HG03108 (cell line): ENCODE measurements at regions not wholly inside any gene's neighbourhood (a gene's known extent, or its start where the extent isn't known, plus 50 kb on each side); places are given as distances from the start of the nearest gene placed in this dataset.

Source experiments
- ATAC-seq: cut with Tn5 transposase; IDR thresholded peaks from one replicate; pipeline ENCODE4 v1.9.1; 2021; ENCODE audit warnings: moderate library complexity; ENCODE audit not compliant: unreplicated experiment

DNA sequence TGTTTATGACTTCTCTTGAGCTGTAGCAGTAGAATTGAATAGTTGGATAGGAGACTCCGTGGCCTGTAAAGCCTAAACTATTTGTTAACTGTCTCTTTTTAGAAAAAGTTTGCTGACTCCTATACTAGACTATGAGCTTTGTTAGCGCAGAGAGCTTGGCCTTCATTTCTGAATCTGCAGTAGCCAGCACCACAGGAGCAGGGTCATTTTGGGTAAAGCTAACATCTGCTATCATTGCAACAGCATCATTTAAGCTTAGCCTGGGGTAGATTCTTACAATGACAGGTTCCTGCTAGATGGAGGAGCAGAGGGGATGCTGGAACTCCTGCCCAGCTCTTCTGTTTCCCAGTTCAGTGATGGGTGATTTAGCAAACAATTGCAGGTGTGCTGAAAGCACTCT is 133.7 kb upstream of the ASTN2 start:
- ATAC-seq = no peak

DNA sequence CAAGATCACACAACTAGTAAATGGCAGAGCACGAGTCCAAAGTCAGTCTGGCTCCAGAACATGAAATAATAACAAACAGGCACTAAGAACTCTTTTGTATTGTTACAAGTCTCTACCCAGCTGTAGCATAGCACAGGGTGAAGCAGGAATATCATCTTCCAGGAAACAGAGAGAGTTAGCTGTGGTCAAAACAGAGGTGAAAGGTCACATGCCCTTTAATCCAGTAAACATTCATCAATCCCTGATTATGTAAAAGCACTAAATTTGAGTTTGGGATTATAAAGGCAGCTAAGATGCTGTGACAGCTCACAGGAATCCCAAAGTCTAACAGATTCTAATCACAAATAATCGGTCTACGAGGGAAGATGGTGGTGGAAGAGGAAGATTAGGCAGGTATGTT is 133.0 kb upstream of the ASTN2 start:
- no peak for ATAC-seq

DNA sequence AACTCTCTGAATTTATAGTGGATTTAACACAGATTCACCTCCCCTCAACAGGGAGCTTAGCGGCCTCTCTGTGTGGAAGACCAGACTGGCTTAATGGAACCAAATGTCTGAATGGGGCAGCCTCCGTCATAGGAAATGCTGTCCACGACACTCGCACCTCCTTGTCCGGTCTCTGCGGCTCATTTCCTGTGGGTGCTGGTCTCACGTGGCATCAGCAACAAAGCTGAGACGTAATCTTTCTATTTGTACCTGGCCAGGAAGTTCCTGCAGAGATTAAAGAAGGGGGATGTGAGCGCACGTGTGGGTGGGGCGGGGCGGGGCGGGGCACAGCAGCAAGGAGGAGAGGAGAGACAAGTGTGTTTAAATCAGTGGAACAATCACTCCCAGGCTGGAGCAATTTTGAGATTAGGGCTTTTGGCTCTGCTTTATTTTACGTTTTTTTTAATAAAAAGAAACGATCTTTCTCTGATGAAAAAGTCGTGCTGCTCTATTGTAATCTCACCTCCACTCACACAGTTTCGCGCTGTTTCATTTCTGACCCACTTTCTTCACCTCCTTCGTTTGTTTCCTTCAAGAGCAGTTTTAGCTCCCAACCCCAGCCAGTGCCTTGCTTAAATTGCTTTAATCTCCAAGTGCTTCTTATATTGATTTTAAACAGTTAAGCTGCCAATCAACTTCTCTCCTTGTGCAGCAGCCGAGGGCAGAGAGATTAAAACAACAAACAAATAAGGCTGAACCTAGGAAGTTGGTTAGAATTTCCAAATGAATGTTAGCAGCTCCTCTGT is 132.2 kb upstream of the ASTN2 start:
- no peak for ATAC-seq

DNA sequence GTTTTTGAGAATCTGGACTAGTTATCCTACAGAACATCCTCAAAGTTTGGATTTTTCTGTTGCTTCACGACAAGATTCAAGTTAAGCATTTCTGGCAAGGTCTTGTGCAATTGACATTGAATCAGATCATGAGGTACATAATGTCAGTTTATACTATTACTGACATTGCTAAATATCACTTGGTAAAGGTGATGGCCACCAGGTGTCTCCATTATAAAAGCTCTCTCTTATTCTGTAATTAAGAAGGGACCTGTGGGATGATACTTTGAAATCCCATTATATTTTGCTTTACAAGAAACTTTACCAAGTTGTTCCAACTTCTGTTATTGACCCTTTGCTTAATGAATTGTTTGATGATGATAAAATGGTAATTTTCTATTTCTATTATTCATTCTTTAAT is 131.0 kb upstream of the ASTN2 start:
- ATAC-seq = no peak

DNA sequence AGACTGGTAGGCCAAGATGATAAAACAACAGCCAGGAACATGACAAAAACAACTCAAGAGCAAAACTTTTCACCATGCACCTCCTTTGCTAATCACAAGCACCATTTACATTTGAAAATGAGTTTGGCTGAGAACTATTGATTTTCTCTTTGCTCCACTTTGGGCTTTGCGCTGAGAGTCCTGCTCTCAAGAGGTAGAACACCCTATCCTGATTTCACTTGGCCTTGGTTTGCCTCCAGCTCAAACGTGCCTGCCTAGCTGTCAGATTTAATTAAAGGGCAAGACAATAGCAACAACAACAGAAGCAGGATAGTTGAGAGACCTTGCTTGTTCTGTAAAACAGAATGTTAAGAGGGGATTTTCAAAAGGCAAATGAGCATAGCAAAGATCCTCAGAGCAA is 128.2 kb upstream of the ASTN2 start:
- no peak for ATAC-seq

DNA sequence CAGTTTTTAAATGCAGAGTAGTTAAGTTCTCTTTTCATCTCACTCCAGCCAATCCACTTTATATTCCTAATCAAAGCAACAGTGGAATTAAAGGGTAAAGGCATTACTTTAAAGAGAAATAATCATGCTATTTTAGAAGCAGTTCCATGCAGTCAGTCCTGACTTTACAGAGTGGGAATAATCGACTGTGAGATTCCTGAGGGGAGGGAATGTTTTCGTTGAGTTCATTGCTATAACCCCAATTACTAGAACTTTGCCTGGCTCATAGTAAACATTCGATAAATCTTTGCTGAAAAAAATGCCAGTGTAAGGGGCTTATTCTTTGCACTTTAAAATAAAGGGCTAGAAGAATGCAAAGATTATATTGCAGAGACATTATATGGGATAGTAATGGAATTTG is 127.2 kb upstream of the ASTN2 start:
- no peak for ATAC-seq

DNA sequence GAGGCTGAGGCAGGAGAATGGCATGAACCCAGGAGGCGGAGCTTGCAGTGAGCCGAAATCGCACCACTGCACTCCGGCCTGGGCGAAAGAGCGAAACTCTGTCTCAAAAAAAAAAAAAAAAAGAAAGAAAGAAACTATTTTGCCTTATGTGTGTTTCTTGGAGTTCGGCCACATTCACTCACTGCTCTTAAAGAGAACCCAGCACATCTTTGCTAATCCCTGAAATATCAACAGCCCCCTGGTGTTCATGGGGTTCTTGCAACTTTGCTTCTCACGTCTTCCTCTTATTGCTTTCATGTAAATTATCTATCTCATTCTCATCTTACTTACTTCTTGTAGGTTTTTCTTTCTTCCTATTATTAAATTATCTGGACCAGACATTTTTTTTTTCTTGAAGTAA is 126.3 kb upstream of the ASTN2 start:
- ATAC-seq = no peak

DNA sequence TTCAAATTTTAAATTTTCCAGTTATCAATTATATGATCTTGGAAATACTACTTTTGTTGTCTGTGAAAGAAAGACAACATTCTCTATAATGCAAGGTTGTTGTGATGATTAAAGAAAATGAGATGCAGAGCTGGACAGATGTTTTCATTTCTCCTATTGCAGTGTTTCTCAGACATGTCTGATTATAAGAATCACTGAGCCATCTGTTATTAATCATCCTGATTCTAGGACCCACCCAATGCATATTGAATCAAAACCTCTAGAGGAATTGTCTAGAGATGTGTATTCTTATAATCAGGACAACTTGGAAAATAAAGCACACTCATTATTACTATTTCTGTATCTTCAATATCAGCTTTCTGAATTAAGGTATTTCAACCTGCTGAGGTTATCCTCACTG is 121.1 kb upstream of the ASTN2 start:
- no peak for ATAC-seq

DNA sequence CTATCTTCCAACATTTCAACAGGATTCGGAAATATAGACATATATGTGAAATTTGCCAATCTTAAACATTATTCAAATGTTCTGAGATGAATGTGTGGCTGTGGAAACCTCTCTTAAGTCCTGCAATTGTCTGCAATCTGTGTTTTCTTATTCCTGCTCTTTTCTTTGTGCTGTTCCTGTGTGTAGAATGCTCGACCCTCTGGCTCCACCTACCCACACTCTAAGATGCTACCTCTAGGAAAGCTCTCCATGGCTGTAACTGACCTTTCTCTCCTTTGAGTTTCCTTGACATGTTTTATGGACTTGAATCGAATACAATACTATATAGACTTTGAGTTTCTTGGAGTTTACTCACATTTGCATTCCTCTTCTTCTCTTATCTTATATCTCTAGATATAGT is 120.6 kb upstream of the ASTN2 start:
- ATAC-seq = no peak

DNA sequence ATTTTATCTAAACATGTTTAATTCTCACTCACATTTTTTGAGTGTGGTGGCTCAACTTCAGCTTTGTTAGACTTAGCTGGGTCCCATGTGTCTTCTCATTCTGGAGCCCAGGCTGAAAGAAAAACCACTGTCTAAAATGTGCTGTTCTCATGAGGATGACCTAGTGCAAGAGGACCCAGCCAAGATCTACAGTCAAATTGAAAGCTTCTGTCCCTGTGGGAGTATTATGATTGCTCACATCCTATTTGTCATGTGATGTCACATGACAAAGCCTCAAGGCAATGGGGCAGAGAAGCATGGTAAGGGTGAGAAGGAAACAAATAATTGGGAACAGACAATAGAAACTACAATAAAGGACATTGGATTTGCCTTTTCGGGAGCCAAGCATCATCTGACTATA is 113.4 kb upstream of the ASTN2 start:
- no peak for ATAC-seq

DNA sequence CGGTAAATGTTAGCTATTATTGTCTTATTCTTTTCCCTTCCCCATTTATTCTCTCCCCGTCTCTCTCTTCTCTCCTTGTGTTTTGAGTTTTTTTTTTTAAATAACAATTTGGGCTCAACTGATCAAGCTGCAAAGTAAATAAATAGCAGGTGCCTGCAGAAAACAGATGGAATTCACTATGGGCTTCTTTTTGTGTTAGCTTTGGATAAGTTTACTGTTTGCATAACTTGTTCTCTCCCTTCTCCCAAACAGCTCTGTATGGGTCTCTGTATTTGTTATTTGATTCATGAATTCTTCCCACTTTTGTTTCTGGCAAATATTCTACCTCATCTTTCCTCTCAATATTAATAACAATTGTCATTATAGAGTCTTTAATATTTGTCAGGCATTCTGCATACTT is 111.8 kb upstream of the ASTN2 start:
- no peak for ATAC-seq

DNA sequence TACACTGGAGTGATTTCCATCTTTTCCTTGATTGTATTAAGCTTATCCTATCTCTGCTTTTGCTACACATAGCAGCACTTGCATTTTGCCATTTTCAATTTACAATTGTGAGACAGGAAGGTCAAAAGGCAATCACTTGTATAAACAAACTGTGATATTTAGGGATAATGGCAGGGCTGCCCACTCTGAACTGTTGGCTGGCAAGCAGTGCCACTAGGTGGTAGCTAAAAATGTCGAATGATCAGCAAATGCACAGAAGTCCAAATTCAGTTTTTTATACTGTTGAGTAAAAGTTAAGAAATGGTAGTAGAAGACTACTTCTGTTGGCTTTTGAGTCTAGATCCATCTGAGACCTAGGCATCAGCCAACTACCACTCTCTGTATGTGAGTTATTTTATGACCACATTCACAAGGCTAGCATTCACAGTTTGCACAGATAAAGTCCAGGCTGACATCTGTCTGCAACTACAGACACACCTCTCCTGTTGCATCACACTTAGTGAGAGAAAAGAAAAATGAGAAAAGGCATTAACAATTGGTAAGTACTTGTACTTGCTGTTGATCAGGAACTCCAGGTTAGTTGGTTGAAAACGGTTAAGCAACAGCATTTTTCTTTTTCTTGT is 108.8 kb upstream of the ASTN2 start:
- no peak for ATAC-seq

DNA sequence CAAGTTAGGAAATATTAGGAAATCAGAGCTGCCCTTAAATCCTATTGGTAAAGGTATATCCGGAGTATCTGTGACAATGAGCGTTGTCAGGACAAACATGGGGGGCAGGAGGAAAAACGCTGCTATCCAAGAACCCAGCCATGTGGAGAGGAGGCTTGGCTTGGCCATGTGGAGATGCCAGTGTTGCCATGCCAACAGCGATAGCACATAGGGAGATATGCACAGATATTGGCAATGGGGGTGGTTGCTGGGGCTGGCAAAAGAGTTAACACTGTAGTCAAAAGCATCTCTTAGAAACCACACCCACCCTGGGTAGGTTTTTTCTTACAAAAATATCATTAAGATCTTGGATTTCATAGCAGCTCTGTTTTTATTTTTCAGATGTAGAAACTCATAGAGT is 106.4 kb upstream of the ASTN2 start:
- no peak for ATAC-seq

DNA sequence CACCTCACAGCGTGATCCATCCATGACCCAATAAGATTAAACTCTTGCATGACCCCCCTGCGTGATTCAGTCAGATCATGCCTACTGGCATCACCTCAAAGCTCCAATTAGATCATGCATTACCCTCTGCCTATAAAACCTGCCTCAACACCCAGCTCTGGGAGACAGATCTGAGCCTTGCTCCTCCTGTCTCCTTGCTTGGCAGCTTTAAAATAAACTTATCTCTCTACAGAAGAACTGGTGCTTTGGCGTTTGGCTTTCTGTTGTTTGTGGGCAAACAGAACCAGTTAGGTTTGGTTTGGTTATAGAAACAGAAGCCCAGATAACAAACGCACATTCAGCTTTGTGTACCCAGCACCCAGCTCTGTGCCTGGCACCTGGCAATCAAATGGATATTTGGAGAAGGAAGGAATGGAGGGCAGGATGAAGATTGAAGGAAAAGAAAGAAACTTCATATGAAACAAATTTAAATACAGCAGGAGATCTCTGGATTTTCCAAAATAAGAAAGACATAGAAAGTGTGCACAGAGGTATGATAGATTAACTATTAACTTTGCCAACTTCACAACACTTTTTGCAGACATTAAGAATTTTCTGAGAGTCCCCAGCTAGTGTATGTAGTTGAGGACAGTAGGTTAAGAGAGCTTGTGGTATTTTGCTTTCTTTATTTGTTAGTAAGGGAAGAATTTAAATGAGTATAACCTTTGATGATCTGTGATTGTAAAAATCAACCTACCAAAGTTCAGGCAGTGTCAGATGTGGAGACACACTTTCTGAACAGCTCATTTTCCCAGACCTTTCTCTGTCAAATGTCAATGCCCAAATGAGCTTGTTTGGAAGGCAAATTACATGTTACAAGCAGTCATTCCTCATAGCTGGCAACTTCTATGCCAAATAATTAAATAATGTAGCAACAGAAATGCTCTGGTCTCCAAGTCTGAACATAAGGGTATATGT is 102.1 kb upstream of the ASTN2 start:
- no peak for ATAC-seq

DNA sequence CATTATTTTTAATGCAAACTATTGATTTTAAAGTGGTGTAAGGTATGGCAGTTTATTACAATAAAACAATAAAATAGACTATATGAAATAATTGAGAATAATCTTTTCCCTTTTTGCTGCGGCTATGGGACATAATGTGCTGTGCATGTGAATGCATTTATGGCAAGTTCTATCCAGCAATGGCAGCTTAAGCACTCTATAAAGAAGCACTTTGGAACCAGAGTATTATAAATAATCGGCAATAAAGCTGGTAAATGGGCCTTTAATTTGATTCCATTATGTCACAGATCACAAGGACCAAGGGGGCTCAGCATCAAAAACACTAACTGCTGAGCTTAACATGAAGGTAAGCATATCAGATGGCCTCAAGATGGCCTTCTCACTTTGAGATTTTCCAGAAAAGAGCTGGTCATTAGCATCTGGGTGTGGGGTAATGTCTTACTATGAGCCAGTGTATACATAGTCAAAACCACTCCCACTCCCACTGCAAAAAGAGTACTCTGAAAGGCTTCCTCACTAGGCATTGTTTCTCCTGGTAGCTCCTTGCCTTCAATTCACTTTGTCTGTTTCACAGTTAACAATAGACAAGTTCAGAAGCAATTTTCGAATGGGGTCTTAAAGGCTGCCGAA is 97.1 kb upstream of the ASTN2 start:
- no peak for ATAC-seq

DNA sequence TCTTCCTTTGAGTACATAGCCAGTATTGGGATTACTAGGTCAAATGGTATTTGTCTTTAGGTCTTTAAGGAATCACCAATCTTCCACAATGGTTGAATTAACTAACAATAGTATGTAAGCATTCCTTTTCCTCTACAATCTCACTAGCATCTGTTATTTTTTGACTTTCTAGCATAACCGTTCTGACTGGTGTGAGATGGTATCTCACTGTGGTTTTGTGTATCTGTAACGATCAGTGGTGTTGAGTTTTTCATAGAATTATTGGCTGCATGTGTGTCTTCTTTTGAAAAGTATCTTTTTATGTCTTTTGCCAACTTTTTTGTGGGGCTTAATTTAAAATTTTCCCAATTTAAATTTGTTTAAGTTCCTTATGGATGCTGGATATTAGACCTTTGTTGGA is 81.5 kb upstream of the ASTN2 start:
- no peak for ATAC-seq

DNA sequence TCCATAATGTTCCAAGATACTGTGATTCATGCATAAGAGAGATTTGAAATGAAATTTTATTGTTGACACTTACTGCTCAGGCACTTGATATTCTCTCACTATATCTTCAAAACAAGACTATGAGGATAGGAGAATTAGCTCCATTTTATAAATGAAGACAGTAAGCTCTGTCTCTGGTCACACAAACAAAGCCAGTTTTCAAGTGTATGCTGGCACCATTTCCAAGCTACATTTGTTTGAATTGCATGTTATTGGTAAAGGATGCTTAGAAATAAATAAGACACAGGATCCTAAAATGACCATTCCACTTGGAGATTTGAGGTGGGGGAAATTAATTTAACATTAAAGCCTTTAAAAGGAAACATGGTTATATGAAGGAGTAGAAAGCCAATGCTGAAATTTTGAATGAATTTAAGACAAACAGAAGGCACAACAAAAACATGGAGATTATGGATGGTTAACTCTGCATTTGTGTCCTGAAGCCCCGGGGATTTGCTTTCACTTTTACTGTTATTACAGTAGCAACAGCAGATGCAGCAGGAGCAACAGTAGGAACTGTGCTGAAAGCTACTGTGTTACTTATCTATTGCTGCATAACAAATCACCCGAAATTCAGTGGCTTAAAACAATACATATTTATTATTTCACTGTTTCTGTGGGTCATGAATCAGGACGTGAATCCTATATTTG is 79.7 kb upstream of the ASTN2 start:
- ATAC-seq = no peak

DNA sequence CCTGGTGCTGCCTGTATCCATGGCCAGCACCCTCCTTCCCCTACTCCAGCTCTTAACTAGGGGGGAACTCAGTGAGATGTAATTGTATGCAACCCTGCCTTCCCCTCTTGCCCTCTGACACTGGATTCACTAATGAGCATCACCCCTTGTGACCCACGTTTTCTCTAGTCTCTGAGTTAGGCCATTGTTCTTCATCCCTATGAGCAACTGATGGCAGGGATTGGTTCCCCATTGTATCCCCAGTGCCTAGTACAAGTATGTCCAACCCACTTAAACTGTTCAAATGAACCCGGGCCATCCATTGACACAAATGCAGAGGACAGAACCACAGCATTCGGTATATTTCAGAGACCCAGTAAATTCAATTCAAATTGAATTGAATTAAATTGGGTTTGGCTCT is 77.6 kb upstream of the ASTN2 start:
- ATAC-seq = no peak

DNA sequence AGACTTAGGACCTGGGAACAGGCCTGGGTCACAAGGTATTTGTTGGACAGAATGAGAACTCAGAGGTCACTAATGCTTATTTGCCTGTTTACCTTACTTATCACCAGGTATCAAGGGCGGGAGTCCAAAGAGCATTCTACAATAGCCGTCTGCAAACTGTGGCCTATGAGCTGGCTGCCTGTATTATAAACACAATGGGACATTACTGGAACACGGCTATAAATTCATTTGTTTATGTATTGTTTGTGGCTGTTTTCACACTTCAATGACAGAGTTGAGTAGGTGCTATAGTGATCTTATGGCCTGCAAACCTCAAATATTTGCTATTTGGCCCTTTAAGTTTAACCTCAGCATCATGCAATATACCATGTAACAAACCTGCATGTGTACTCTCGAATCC is 76.6 kb upstream of the ASTN2 start:
- ATAC-seq = no peak

DNA sequence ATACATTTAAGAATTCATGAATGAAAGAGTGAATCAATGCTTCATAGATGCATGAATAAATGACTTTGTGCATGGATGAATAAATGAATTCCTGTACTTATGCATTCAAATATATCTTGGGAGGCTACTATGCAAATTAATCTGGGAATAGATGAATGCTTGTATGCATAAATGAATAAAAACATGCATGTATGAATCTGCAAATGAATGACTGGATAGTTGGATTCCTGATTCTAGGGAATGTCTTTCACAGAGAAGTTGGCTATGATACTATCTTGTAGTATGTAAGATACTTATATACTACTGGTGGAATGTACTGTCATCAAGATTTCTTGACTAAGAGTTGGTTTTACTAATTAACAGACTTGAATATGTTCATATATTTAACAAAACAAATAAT is 75.3 kb upstream of the ASTN2 start:
- no peak for ATAC-seq

DNA sequence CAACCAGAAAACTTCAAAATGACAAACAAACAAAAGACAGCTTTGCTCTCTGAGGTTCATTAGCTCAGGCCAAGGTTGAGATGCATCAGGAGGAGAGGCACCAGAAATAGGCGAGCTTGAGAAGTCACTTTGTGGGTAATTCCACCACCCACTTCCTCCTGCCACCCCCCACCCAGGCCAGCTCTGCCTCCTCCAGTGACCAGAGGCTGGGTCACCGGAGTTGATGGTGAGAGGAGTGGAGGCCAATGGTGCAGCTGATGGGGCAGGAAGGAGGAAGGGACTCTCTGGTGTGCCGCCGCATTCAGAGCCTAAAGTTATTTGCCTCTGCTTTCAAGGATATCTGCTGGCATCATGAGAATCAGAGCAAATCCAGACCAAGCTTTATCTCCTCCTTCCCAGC is 73.8 kb upstream of the ASTN2 start:
- no peak for ATAC-seq
